ENCODE measurements at regions not wholly inside any gene's neighbourhood (a gene's known extent, or its start where the extent isn't known, plus 50 kb on each side); places are given as distances from the start of the nearest gene placed in this dataset.

DNA sequence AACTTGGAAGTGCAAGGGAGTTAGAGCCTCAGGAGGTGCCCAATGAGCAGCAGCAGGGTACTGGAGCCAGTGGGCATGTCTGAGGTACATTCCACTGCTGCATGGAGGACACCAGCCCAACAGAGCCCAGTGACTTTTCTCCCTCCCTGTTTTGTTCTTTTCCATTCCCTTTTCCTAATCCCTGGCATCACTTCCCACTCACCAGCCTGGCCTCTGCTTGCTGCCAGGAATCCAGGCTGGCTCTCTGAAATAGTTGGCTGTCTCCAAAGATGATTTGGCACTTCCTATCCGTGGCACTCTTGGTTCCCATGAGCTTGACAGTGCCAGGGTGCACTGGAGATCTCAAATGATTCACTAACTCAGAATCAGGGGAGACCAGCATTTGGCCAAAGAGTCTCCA lies 97.7 kb upstream of the ZPBP start:
- no peak overlapping the region for H3K4me3 ChIP-seq (replicated peaks; ENCODE audit: low read depth, low read length)

DNA sequence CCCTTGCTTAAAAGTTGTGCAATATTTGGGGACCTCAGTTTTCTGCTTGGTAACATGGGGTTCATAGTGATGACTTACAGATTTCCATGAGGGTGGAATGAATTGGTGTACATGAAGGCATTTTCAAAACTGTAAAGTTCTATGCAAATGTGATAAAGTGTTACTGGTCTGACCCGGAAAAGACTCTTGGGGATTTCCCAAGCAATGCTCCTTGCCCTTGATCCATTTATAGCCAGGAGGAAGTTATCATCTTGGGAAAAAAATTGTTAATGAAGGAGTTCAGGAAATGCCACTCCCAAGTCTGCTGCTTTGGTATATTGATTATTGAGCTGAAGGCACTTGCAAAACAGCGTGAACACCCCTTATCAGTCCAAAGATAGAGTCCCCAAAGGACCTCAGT lies 96.3 kb upstream of the ZPBP start:
- TF ChIP-seq, protein P1, sequence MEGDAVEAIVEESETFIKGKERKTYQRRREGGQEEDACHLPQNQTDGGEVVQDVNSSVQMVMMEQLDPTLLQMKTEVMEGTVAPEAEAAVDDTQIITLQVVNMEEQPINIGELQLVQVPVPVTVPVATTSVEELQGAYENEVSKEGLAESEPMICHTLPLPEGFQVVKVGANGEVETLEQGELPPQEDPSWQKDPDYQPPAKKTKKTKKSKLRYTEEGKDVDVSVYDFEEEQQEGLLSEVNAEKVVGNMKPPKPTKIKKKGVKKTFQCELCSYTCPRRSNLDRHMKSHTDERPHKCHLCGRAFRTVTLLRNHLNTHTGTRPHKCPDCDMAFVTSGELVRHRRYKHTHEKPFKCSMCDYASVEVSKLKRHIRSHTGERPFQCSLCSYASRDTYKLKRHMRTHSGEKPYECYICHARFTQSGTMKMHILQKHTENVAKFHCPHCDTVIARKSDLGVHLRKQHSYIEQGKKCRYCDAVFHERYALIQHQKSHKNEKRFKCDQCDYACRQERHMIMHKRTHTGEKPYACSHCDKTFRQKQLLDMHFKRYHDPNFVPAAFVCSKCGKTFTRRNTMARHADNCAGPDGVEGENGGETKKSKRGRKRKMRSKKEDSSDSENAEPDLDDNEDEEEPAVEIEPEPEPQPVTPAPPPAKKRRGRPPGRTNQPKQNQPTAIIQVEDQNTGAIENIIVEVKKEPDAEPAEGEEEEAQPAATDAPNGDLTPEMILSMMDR (IDR thresholded peaks at IDR 0.05; ENCODE audit: low read length, missing control alignments), result no peak
- H3K4me3 ChIP-seq (replicated peaks; ENCODE audit: low read depth, low read length), result no peak overlapping the region
- no peak for DNase-seq (ENCODE audit: low read depth)

More for the DNA sequence above, 97.7 kb upstream of the ZPBP start:
- no peak for DNase-seq (ENCODE audit: low read depth)
- TF ChIP-seq, protein P1 (IDR thresholded peaks at IDR 0.05; ENCODE audit: low read length, missing control alignments), result no peak

DNA sequence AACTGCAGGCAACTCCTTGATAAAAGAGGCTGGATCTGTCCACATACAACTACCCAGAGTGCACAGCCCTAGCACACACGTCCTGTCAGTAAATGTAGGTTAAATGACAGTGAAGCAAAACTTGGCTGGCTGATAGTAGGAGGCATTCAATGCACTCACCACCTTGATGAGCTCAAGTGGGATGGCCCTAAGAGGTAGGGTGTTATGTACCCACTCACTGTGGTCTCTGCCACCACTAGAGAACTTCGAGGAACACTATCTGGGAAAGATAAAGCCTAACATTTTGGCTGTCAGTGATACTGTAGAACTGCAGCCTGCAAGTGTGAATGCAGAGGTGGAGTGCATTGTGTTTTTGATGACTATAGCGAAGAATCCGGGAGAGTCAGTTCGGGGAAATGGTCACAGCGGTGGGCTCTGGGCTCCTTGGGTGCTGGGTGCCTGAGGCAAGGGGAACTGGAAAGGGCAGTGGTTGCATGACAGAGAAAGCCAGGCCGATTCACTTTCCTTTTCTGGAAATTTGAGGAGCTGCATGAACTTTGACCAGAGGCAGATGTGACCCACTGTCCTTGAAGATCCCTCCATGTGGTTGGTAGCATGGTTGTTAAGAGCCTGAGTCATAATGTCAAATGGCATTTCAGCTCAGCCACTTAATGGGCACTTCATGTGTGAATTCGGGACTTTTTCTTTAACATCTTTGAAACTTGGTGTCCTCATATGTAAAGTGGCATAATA lies 93.1 kb upstream of the ZPBP start:
- no peak overlapping the region for H3K4me3 ChIP-seq (replicated peaks; ENCODE audit: low read depth, low read length)
- TF ChIP-seq, protein P1 (IDR thresholded peaks at IDR 0.05; ENCODE audit: low read length, missing control alignments), result no peak
- DNase-seq (ENCODE audit: low read depth), result no peak

DNA sequence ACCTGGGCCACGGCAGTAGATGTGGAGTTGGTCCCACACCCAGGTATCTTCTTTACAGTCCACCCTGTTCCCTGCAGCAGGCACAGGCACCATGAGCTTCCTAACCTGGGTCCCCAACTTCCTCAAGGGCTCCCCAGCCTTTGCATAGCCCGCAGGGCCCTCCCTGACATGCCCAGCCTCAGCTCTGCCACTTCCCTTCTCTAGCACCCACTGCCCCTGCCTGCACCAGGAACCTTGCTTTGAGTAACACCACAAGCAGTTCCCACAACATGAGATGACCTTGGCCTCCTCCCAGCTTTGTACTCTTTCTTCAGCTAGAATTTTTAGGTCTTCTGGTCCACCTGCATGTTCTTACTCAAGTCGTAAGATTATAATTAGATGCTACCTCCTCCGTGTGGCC lies 92.2 kb upstream of the ZPBP start:
- DNase-seq (ENCODE audit: low read depth), result no peak
- TF ChIP-seq, protein P1 (IDR thresholded peaks at IDR 0.05; ENCODE audit: low read length, missing control alignments), result no peak
- no peak overlapping the region for H3K4me3 ChIP-seq (replicated peaks; ENCODE audit: low read depth, low read length)

DNA sequence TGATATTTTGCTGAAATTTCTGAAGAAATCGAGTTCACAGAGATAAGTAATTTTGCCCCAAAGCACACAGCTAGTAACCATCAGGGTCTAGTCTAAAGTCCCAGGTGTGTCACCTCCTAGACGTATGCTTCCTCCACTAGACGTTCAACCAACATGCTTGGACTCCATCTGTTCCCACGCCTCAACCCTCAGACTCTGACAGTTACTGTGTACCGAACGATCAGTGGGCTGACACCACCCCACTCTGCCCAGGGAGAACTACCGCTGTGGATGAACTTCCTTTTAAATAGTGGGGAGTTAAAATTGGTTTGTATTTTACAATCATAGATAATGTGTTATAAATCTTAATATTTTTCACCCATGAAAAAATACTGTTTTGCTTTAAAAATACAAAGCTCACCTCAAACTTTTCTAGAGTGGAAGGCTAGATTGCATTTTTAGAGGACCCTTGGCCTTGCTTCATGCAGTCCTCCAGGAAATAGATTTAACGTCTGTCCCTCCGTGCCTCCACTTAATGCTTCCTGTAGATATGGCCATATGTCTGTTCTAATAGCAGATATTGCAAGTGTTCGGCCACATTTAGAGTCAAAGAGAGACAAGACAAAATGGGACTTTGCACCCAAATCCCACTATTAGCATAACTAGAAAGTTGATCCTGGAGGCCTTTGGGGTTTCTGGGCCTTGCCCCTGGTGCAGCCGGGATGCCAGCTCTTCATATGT lies 91.4 kb upstream of the ZPBP start:
- no peak overlapping the region for H3K4me3 ChIP-seq (replicated peaks; ENCODE audit: low read depth, low read length)
- DNase-seq (ENCODE audit: low read depth), result no peak
- TF ChIP-seq, protein P1 (IDR thresholded peaks at IDR 0.05; ENCODE audit: low read length, missing control alignments), result no peak

DNA sequence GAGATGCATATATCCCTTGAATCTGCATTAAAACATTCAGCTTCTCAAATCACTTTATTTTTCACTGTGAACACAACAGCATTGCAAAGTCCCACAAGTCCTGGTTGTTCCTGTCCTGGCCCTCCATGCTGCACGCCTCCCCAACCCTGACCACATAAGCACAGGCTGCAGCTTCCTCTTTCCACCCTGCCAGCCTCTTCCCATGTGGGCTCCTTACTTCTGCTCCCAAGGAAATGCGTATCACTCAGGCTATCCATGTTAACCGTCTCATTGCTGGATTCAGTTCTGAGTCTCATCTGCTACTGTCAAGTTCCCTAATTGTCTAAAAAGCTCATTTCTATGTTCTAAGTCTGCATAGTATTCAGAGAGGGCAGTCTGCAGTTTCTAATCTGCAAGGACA lies 89.7 kb upstream of the ZPBP start:
- DNase-seq (ENCODE audit: low read depth), result no peak
- H3K4me3 ChIP-seq (replicated peaks; ENCODE audit: low read depth, low read length), result no peak overlapping the region
- TF ChIP-seq, protein P1 (IDR thresholded peaks at IDR 0.05; ENCODE audit: low read length, missing control alignments), result no peak

All from fibroblast of pulmonary artery (primary cell).